ENCODE measurements at regions not wholly inside any gene's neighbourhood (a gene's known extent, or its start where the extent isn't known, plus 50 kb on each side); places are given as distances from the start of the nearest gene placed in this dataset.

GRCh38 chr2:41949091-41949882 is 98.5 kb upstream of the PKDCC start:
- intact Hi-C loops (cut with micrococcal nuclease): loop anchor here (10.0 kb wide), 1 partner anchor 136 kb away; no protein-coding TSS in a partner anchor
- Mint-ChIP-seq H3K27me3 (ENCODE audit: insufficient read depth) (peaks cover 2% of the 10 kb centered on the region), H3K4me3 (no peak overlapping the region), H3K4me1 (ENCODE audit: low read depth) (no peaks in the 10 kb centered on the region), H3K27ac (no peak overlapping the region), H3K9me3 (no peaks in the 10 kb centered on the region), H3K36me3 (ENCODE audit: low read depth) (no peaks in the 10 kb centered on the region)
- DNase-seq (ENCODE audit: low spot score): no peak

GRCh38 chr2:41949883-41950665 is 97.7 kb upstream of the PKDCC start:
- no peak overlapping the region for H3K27ac Mint-ChIP-seq
- intact Hi-C loops (cut with micrococcal nuclease): loop anchor here (10.0 kb wide), 1 partner anchor 135 kb away; no protein-coding TSS in a partner anchor

GRCh38 chr2:41950666-41950960 is 97.2 kb upstream of the PKDCC start:
- DNase-seq (ENCODE audit: low spot score): no peak
- no peak overlapping the region for H3K27ac Mint-ChIP-seq
- H3K4me3 Mint-ChIP-seq: no peak overlapping the region
- H3K9me3 Mint-ChIP-seq: no peaks in the 10 kb centered on the region
- intact Hi-C loops (cut with micrococcal nuclease): no loop called here
- no peaks in the 10 kb centered on the region for H3K36me3 Mint-ChIP-seq (ENCODE audit: low read depth)
- peaks cover 2% of the 10 kb centered on the region for H3K27me3 Mint-ChIP-seq (ENCODE audit: insufficient read depth)
- H3K4me1 Mint-ChIP-seq (ENCODE audit: low read depth): no peaks in the 10 kb centered on the region

More at GRCh38 chr2:41949883-41950665, 97.7 kb upstream of the PKDCC start:
- no peak for DNase-seq (ENCODE audit: low spot score)
- H3K4me1 Mint-ChIP-seq (ENCODE audit: low read depth): no peaks in the 10 kb centered on the region
- H3K9me3 Mint-ChIP-seq: no peaks in the 10 kb centered on the region
- H3K4me3 Mint-ChIP-seq: no peak overlapping the region
- peaks cover 2% of the 10 kb centered on the region for H3K27me3 Mint-ChIP-seq (ENCODE audit: insufficient read depth)
- no peaks in the 10 kb centered on the region for H3K36me3 Mint-ChIP-seq (ENCODE audit: low read depth)

- no peaks in the 10 kb centered on the region for H3K4me1 Mint-ChIP-seq (ENCODE audit: low read depth)
- H3K4me3 Mint-ChIP-seq: no peak overlapping the region
- no peak for DNase-seq (ENCODE audit: low spot score)
- H3K36me3 Mint-ChIP-seq (ENCODE audit: low read depth): no peaks in the 10 kb centered on the region
- H3K27ac Mint-ChIP-seq: no peak overlapping the region
- peaks cover 1% of the 10 kb centered on the region for H3K27me3 Mint-ChIP-seq (ENCODE audit: insufficient read depth)
- intact Hi-C loops (cut with micrococcal nuclease): no loop called here
- H3K9me3 Mint-ChIP-seq: no peaks in the 10 kb centered on the region
Observed at GRCh38 chr2:41954304-41955291, 93.2 kb upstream of the PKDCC start.

GRCh38 chr2:41955316-41956043 is 92.3 kb upstream of the PKDCC start:
- H3K27me3 Mint-ChIP-seq (ENCODE audit: insufficient read depth): peaks cover 5% of the 10 kb centered on the region
- no peaks in the 10 kb centered on the region for H3K9me3 Mint-ChIP-seq
- no peak for DNase-seq (ENCODE audit: low spot score)
- H3K4me1 Mint-ChIP-seq (ENCODE audit: low read depth): no peaks in the 10 kb centered on the region
- H3K27ac Mint-ChIP-seq: no peak overlapping the region
- no peak overlapping the region for H3K4me3 Mint-ChIP-seq
- intact Hi-C loops (cut with micrococcal nuclease): no loop called here
- no peaks in the 10 kb centered on the region for H3K36me3 Mint-ChIP-seq (ENCODE audit: low read depth)

GRCh38 chr2:41957431-41957830 is 90.4 kb upstream of the PKDCC start:
- Mint-ChIP-seq H3K27ac (no peak overlapping the region), H3K27me3 (ENCODE audit: insufficient read depth) (peaks cover 5% of the 10 kb centered on the region), H3K4me3 (no peak overlapping the region), H3K9me3 (no peaks in the 10 kb centered on the region), H3K4me1 (ENCODE audit: low read depth) (no peaks in the 10 kb centered on the region), H3K36me3 (ENCODE audit: low read depth) (no peaks in the 10 kb centered on the region)
- intact Hi-C loops (cut with micrococcal nuclease): no loop called here
- DNase-seq (ENCODE audit: low spot score): no peak

GRCh38 chr2:41958251-41958650 is 89.6 kb upstream of the PKDCC start:
- Mint-ChIP-seq H3K27me3 (ENCODE audit: insufficient read depth) (peaks cover 8% of the 10 kb centered on the region), H3K27ac (no peak overlapping the region), H3K9me3 (no peaks in the 10 kb centered on the region), H3K4me1 (ENCODE audit: low read depth) (no peaks in the 10 kb centered on the region), H3K4me3 (no peak overlapping the region), H3K36me3 (ENCODE audit: low read depth) (no peaks in the 10 kb centered on the region)
- intact Hi-C loops (cut with micrococcal nuclease): no loop called here
- DNase-seq (ENCODE audit: low spot score): no peak

- Mint-ChIP-seq H3K36me3 (ENCODE audit: low read depth) (no peaks in the 10 kb centered on the region), H3K27ac (no peak overlapping the region), H3K27me3 (ENCODE audit: insufficient read depth) (peaks cover 8% of the 10 kb centered on the region), H3K4me3 (no peak overlapping the region), H3K9me3 (no peaks in the 10 kb centered on the region), H3K4me1 (ENCODE audit: low read depth) (no peaks in the 10 kb centered on the region)
- intact Hi-C loops (cut with micrococcal nuclease): no loop called here
- DNase-seq (ENCODE audit: low spot score): no peak
Observed at GRCh38 chr2:41958775-41959174, 89.0 kb upstream of the PKDCC start.

GRCh38 chr2:41959760-41960159 is 88.1 kb upstream of the PKDCC start:
- Mint-ChIP-seq H3K4me3 (no peak overlapping the region), H3K9me3 (no peaks in the 10 kb centered on the region), H3K27me3 (ENCODE audit: insufficient read depth) (peaks cover 8% of the 10 kb centered on the region), H3K27ac (no peak overlapping the region), H3K36me3 (ENCODE audit: low read depth) (no peaks in the 10 kb centered on the region), H3K4me1 (ENCODE audit: low read depth) (no peaks in the 10 kb centered on the region)
- no peak for DNase-seq (ENCODE audit: low spot score)
- intact Hi-C loops (cut with micrococcal nuclease): no loop called here

- peaks cover 8% of the 10 kb centered on the region for H3K27me3 Mint-ChIP-seq (ENCODE audit: insufficient read depth)
- H3K36me3 Mint-ChIP-seq (ENCODE audit: low read depth): no peaks in the 10 kb centered on the region
- DNase-seq (ENCODE audit: low spot score): no peak
- intact Hi-C loops (cut with micrococcal nuclease): no loop called here
- no peak overlapping the region for H3K4me3 Mint-ChIP-seq
- no peaks in the 10 kb centered on the region for H3K4me1 Mint-ChIP-seq (ENCODE audit: low read depth)
- H3K27ac Mint-ChIP-seq: no peak overlapping the region
- no peaks in the 10 kb centered on the region for H3K9me3 Mint-ChIP-seq
Observed at GRCh38 chr2:41962922-41963622, 84.7 kb upstream of the PKDCC start.

- no peaks in the 10 kb centered on the region for H3K4me1 Mint-ChIP-seq (ENCODE audit: low read depth)
- H3K27ac Mint-ChIP-seq: no peak overlapping the region
- no peaks in the 10 kb centered on the region for H3K9me3 Mint-ChIP-seq
- intact Hi-C loops (cut with micrococcal nuclease): no loop called here
- no peak for DNase-seq (ENCODE audit: low spot score)
- H3K4me3 Mint-ChIP-seq: no peak overlapping the region
- H3K27me3 Mint-ChIP-seq (ENCODE audit: insufficient read depth): peaks cover 9% of the 10 kb centered on the region
- no peaks in the 10 kb centered on the region for H3K36me3 Mint-ChIP-seq (ENCODE audit: low read depth)
Observed at GRCh38 chr2:41963661-41964525, 83.9 kb upstream of the PKDCC start.

All from activated T-helper 1 cell treated with anti-CD3 and anti-CD28 coated beads, Interleukin-12 subunit alpha, Interleukin-12 subunit beta, Interleukin-2, Interleukin-4 antibody, amounts not matched to agents 30 ng/mL and 10 ng/mL and 1 ng/mL, durations not matched to agents 14 hours and 24 hours and 36 hours (primary cell).